HepG2 (cell line): ENCODE measurements at regions not wholly inside any gene's neighbourhood (a gene's known extent, or its start where the extent isn't known, plus 50 kb on each side); places are given as distances from the start of the nearest gene placed in this dataset.

Experiments
- ATAC-seq: fragments of 200-7000 bp; cut with Tn5 transposase; 3 replicates; pipeline ENCODE4 v1.9.1; 2020; ENCODE audit warnings: mild to moderate bottlenecking, moderate library complexity
- BruUV-seq: library from RNA; stranded (reverse); fragments of 400-500 nt; replicated peaks from 2 replicates; lab custom pipeline; 2021; lab: Mats Ljungman, UMichigan
- CTCF ChIA-PET: fragments of 300-600 bp; formaldehyde crosslinking; extraction: SDS; loops from one replicate; lab custom pipeline; 2021; ENCODE audit warnings: low total read pairs, inconsistent platforms, low intra/inter-chr PET ratio; lab: Yijun Ruan, JAX
- POLR2A ChIA-PET: fragments of 350-600 bp; sonication (Branson Sonifier 250); formaldehyde crosslinking; loops from one replicate; lab custom pipeline; 2020; ENCODE audit warnings: antibody characterized with exemption, inconsistent platforms; lab: Yijun Ruan, JAX
- DNase-seq: peaks from one replicate; pipeline ENCODE4 v3.0.0-alpha.2; 2015; ENCODE audit warnings: low spot score
- FAIRE-seq: peaks from 3 replicates; lab custom pipeline; 2011; peaks lifted over from hg19 to GRCh38; lab: Jason Lieb, UNC
- H2AFZ ChIP-seq: one replicate; pipeline ENCODE4 v1.6.1; 2011; ENCODE audit warnings: low read length, inconsistent platforms
- H3K27ac ChIP-seq: fragments of 300-600 bp; 3 replicates; pipeline ENCODE4 v1.8.0; 2011; ENCODE audit warnings: mixed run types, mild to moderate bottlenecking, mixed read lengths, low read length, inconsistent platforms; ENCODE audit not compliant: insufficient read depth; ENCODE audit errors: extremely low read length
- H3K27me3 ChIP-seq, 2 experiments: fragments of 200-600 bp in 1 of 2; 2 replicates in 1 of 2; 3 replicates in 1 of 2; pipeline versions ENCODE4 v1.6.0 to v1.8.0; 2011; ENCODE audit warnings: low read length in 2 of 2, mild to moderate bottlenecking in 2 of 2, moderate library complexity in 2 of 2, inconsistent platforms in 1 of 2; ENCODE audit not compliant: insufficient read depth in 2 of 2, control insufficient read depth in 1 of 2
- H3K36me3 ChIP-seq, 2 experiments: fragments of 200-600 bp in 1 of 2; replicated peaks in 1 of 2; 2 replicates in 1 of 2; 3 replicates in 1 of 2; pipeline versions ENCODE4 v1.5.1 to v1.8.0; 2011; ENCODE audit warnings: low read length in 2 of 2, inconsistent platforms in 1 of 2; ENCODE audit not compliant: insufficient read depth in 2 of 2, control insufficient read depth in 1 of 2
- H3K4me1 ChIP-seq: 2 replicates; pipeline ENCODE4 v1.5.1; 2012; ENCODE audit warnings: low read length, inconsistent platforms; ENCODE audit not compliant: insufficient read depth
- H3K4me2 ChIP-seq: 2 replicates; pipeline ENCODE4 v1.6.0; 2011; ENCODE audit warnings: low read depth, low read length, inconsistent platforms
- H3K4me3 ChIP-seq, 3 experiments: fragments of 200-600 bp in 1 of 3; sonication (generic), shearing (Covaris generic) in 1 of 3; replicated peaks in 1 of 3; 2 replicates each; pipeline ENCODE4 v1.5.1; 2011 to 2016; ENCODE audit warnings: low read length in 3 of 3, inconsistent platforms in 2 of 3, low read depth in 2 of 3, mild to moderate bottlenecking in 2 of 3, control low read depth in 1 of 3, mixed read lengths in 1 of 3; ENCODE audit not compliant: insufficient read depth in 1 of 3
- H3K79me2 ChIP-seq: one replicate; pipeline ENCODE4 v1.6.1; 2011; ENCODE audit warnings: low read length, inconsistent platforms; ENCODE audit not compliant: insufficient read depth
- H3K9ac ChIP-seq: 2 replicates; pipeline ENCODE4 v1.6.0; 2011; ENCODE audit warnings: mild to moderate bottlenecking, low read depth, low read length, inconsistent platforms; ENCODE audit not compliant: insufficient read depth
- H3K9me3 ChIP-seq: 2 replicates; pipeline ENCODE4 v1.5.1; 2012; ENCODE audit warnings: mild to moderate bottlenecking, low read length
- H4K20me1 ChIP-seq: 2 replicates; pipeline ENCODE4 v1.6.0; 2011; ENCODE audit warnings: inconsistent platforms, mild to moderate bottlenecking, low read length, moderate library complexity; ENCODE audit not compliant: insufficient read depth
- ARNT ChIP-seq: fragments of 450-650 bp; IDR thresholded peaks from 2 replicates; pipeline ENCODE4 v1.6.1; 2017
- CAMTA2 ChIP-seq: sonication (generic); formaldehyde crosslinking; IDR thresholded peaks from 2 replicates; pipeline ENCODE4 v1.4.0; 2020; ENCODE audit warnings: mild to moderate bottlenecking, missing genetic modification reagents, borderline replicate concordance
- FOXK2 ChIP-seq: fragments of 450-650 bp; IDR thresholded peaks from 2 replicates; pipeline ENCODE4 v1.6.1; 2016
- FOXM1 ChIP-seq: sonication (generic); formaldehyde crosslinking; IDR thresholded peaks from 2 replicates; pipeline ENCODE4 v1.5.0; 2020; ENCODE audit warnings: missing genetic modification reagents
- PRPF4 ChIP-seq: fragments of 200-400 bp; formaldehyde crosslinking; IDR thresholded peaks from 2 replicates; pipeline ENCODE4 v1.6.1; 2016; ENCODE audit warnings: low read length, low read depth; ENCODE audit not compliant: poor library complexity, severe bottlenecking
- TOE1 ChIP-seq: sonication (generic); formaldehyde crosslinking; IDR thresholded peaks from 2 replicates; pipeline ENCODE4 v1.4.0; 2020; ENCODE audit warnings: mild to moderate bottlenecking, missing genetic modification reagents
- ZNF224 ChIP-seq: sonication (generic); formaldehyde crosslinking; IDR thresholded peaks from 2 replicates; pipeline ENCODE4 v1.5.0; 2020; ENCODE audit warnings: mild to moderate bottlenecking, missing genetic modification reagents
- ZNF598 ChIP-seq: sonication (generic); formaldehyde crosslinking; IDR thresholded peaks from 2 replicates; pipeline ENCODE4 v1.5.1; 2020; ENCODE audit warnings: mild to moderate bottlenecking, missing genetic modification reagents, borderline replicate concordance
- ZNF605 ChIP-seq: sonication (generic); formaldehyde crosslinking; IDR thresholded peaks from 2 replicates; pipeline ENCODE4 v1.8.0; 2022; ENCODE audit warnings: mild to moderate bottlenecking, missing genetic modification reagents
- ZNF776 ChIP-seq: sonication (generic); formaldehyde crosslinking; IDR thresholded peaks from 2 replicates; pipeline ENCODE4 v1.4.0; 2020; ENCODE audit warnings: mild to moderate bottlenecking, missing genetic modification reagents
- ZNF841 ChIP-seq: sonication (generic); formaldehyde crosslinking; IDR thresholded peaks from 2 replicates; pipeline ENCODE4 v1.8.1; 2023; ENCODE audit warnings: missing genetic modification reagents, borderline replicate concordance
- WGBS: methylation state at CpG from one replicate; pipeline ENCODE4 v1.1.6; 2017; ENCODE audit warnings: low lambda C conversion rate; 5-methylcytosine and 5-hydroxymethylcytosine counted together
- in situ Hi-C: cut with HindIII; loops from 2 replicates; pipeline ENCODE4 v1.10.0; 2017; ENCODE audit warnings: low pct_unique_long_range_greater_than_20kb; ENCODE audit not compliant: extremely low pct_ligation_motif_present
- intact Hi-C: fragments of 100-400 bp; cut with micrococcal nuclease; formaldehyde crosslinking; loops from one replicate; pipeline ENCODE4 v1.10.0; 2022; ENCODE audit not compliant: unreplicated experiment
- TF ChIP-seq, protein P1 (sequence below): sonication (generic); formaldehyde crosslinking; IDR thresholded peaks from 2 replicates; pipeline ENCODE4 v1.9.0; 2021; ENCODE audit warnings: missing genetic modification reagents, mild to moderate bottlenecking, borderline replicate concordance
- TF ChIP-seq, protein P2 (sequence below): sonication (generic); formaldehyde crosslinking; IDR thresholded peaks from 2 replicates; pipeline ENCODE4 v1.5.0; 2020; ENCODE audit warnings: missing genetic modification reagents
- TF ChIP-seq, protein P3 (sequence below): sonication (generic); formaldehyde crosslinking; IDR thresholded peaks from 2 replicates; pipeline ENCODE4 v1.8.0; 2022; ENCODE audit warnings: missing genetic modification reagents, mild to moderate bottlenecking, moderate library complexity, borderline replicate concordance
- TF ChIP-seq, protein P4 (sequence below): IDR thresholded peaks from 2 replicates; pipeline ENCODE4 v1.6.1; 2016

DNA sequence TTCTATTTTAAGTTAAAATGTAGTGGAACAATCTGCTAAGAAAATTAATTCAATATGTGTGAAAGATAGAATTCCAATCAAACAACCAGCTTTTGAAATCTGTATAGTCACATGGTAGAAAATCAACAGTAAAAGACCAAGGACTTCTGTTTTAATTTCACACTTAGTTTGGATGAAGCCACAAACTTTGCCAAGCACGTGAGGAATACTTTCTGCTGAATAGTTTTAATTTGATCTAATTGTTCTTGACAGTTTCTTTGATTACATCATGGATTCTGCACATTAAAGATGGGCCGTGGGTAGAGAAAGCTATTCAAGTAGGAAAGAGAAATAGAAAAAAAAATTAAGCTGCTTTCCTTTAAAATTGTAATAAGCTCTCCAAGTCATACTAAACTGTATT is 137.9 kb upstream of the FAM241A start:
- no peaks in the 10 kb centered on the region for H3K36me3 ChIP-seq
- no peak overlapping the region for H3K9ac ChIP-seq
- intact Hi-C loops: no loop called here
- no peak for ATAC-seq
- no peak overlapping the region for H3K4me3 ChIP-seq
- H3K27me3 ChIP-seq: no peaks in the 10 kb centered on the region
- no peaks in the 10 kb centered on the region for H3K4me1 ChIP-seq
- in situ Hi-C loops: no loop called here
- no peak for TF ChIP-seq CAMTA2 (CRISPR knock-in tag)
- no peak for TF ChIP-seq FOXK2
- no peak for TF ChIP-seq FOXM1 (CRISPR knock-in tag)
- no peak for TF ChIP-seq TOE1 (CRISPR knock-in tag)
- no peak for TF ChIP-seq ARNT
- no peak for TF ChIP-seq ZNF605 (CRISPR knock-in tag)
- no peak for TF ChIP-seq ZNF776
- TF ChIP-seq PRPF4: no peak
- no peak for TF ChIP-seq ZNF598 (CRISPR knock-in tag)
- TF ChIP-seq ZNF841 (CRISPR knock-in tag): no peak
- H3K79me2 ChIP-seq: no peaks in the 10 kb centered on the region
- ChIA-PET CTCF (no interaction called here), POLR2A (no interaction called here)
- no peaks in the 10 kb centered on the region for H4K20me1 ChIP-seq
- no peak overlapping the region for H3K4me2 ChIP-seq
- no peaks in the 10 kb centered on the region for H3K9me3 ChIP-seq
- no peak overlapping the region for H3K27ac ChIP-seq
- H2AFZ ChIP-seq: no peak overlapping the region
- WGBS: under 1% methylated on average over 2 of the region's 2 CpGs
- no TSS peak for BruUV-seq
- no peak for DNase-seq
- FAIRE-seq: no peak

DNA sequence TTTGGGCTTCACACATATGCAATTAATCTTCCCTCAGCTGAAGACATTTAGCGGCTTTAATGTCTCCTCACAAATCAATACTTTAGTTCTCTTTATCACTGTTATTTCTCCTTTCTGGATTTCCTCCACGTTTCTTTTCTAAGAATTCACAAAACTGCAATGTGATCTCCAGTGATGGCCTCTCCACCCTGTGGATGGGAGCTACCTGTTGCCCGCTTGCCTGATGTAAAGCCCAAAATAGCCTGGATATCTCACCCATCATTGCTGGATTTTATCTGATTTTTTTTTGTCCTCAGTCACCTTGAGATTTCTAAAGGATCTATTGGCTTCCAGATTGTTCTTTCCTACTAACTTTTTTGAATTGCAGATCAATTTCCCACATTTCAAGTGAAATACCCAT is 129.3 kb upstream of the FAM241A start:
- CTCF ChIA-PET: no interaction called here
- H2AFZ ChIP-seq: no peak overlapping the region
- TF ChIP-seq, protein P1, sequence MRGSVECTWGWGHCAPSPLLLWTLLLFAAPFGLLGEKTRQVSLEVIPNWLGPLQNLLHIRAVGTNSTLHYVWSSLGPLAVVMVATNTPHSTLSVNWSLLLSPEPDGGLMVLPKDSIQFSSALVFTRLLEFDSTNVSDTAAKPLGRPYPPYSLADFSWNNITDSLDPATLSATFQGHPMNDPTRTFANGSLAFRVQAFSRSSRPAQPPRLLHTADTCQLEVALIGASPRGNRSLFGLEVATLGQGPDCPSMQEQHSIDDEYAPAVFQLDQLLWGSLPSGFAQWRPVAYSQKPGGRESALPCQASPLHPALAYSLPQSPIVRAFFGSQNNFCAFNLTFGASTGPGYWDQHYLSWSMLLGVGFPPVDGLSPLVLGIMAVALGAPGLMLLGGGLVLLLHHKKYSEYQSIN (CRISPR knock-in tag): no peak
- TF ChIP-seq, protein P2, sequence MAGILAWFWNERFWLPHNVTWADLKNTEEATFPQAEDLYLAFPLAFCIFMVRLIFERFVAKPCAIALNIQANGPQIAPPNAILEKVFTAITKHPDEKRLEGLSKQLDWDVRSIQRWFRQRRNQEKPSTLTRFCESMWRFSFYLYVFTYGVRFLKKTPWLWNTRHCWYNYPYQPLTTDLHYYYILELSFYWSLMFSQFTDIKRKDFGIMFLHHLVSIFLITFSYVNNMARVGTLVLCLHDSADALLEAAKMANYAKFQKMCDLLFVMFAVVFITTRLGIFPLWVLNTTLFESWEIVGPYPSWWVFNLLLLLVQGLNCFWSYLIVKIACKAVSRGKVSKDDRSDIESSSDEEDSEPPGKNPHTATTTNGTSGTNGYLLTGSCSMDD: no peak
- no peak for TF ChIP-seq ZNF224 (CRISPR knock-in tag)
- TF ChIP-seq, protein P3, sequence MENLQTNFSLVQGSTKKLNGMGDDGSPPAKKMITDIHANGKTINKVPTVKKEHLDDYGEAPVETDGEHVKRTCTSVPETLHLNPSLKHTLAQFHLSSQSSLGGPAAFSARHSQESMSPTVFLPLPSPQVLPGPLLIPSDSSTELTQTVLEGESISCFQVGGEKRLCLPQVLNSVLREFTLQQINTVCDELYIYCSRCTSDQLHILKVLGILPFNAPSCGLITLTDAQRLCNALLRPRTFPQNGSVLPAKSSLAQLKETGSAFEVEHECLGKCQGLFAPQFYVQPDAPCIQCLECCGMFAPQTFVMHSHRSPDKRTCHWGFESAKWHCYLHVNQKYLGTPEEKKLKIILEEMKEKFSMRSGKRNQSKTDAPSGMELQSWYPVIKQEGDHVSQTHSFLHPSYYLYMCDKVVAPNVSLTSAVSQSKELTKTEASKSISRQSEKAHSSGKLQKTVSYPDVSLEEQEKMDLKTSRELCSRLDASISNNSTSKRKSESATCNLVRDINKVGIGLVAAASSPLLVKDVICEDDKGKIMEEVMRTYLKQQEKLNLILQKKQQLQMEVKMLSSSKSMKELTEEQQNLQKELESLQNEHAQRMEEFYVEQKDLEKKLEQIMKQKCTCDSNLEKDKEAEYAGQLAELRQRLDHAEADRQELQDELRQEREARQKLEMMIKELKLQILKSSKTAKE: no peak
- TF ChIP-seq, protein P4, sequence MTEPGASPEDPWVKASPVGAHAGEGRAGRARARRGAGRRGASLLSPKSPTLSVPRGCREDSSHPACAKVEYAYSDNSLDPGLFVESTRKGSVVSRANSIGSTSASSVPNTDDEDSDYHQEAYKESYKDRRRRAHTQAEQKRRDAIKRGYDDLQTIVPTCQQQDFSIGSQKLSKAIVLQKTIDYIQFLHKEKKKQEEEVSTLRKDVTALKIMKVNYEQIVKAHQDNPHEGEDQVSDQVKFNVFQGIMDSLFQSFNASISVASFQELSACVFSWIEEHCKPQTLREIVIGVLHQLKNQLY (CRISPR knock-in tag): no peak

More for the DNA sequence above, 129.3 kb upstream of the FAM241A start:
- in situ Hi-C loops: no loop called here
- Histone ChIP-seq H3K36me3 (no peaks in the 10 kb centered on the region), H3K79me2 (no peaks in the 10 kb centered on the region), H3K9me3 (no peaks in the 10 kb centered on the region), H3K9ac (no peak overlapping the region), H3K4me3 (no peak overlapping the region), H3K27me3 (peaks cover 0 to 3% of the 10 kb centered on the region in 2 experiments; a peak in 1 of 5 replicates), H3K4me1 (no peaks in the 10 kb centered on the region), H4K20me1 (no peaks in the 10 kb centered on the region), H3K4me2 (no peak overlapping the region), H3K27ac (no peak overlapping the region)
- no peak for FAIRE-seq
- 19% methylated on average over 3 of the region's 3 CpGs for WGBS
- BruUV-seq: no TSS peak
- intact Hi-C loops: no loop called here
- ATAC-seq: no peak
- POLR2A ChIA-PET: no interaction called here
- no peak for DNase-seq
